SK-N-SH (cell line): ENCODE measurements at regions not wholly inside any gene's neighbourhood (a gene's known extent, or its start where the extent isn't known, plus 50 kb on each side); places are given as distances from the start of the nearest gene placed in this dataset.

ENCODE experiments used
- CTCF ChIP-seq: fragments of 200-600 bp; sonication (generic); IDR thresholded peaks from 2 replicates; pipeline ENCODE4 v1.6.1; 2017; ENCODE audit warnings: antibody characterized with exemption, mild to moderate bottlenecking, moderate library complexity
- SMC3 ChIP-seq: IDR thresholded peaks from 2 replicates; pipeline ENCODE4 v1.6.1; 2012; ENCODE audit warnings: low read depth, low read length, improper control_type of control experiment
- TF ChIP-seq, protein P1 (sequence below): IDR thresholded peaks from 2 replicates; pipeline ENCODE4 v1.6.1; 2012; ENCODE audit warnings: mild to moderate bottlenecking, low read depth, low read length, moderate library complexity

- TF ChIP-seq, protein P1, sequence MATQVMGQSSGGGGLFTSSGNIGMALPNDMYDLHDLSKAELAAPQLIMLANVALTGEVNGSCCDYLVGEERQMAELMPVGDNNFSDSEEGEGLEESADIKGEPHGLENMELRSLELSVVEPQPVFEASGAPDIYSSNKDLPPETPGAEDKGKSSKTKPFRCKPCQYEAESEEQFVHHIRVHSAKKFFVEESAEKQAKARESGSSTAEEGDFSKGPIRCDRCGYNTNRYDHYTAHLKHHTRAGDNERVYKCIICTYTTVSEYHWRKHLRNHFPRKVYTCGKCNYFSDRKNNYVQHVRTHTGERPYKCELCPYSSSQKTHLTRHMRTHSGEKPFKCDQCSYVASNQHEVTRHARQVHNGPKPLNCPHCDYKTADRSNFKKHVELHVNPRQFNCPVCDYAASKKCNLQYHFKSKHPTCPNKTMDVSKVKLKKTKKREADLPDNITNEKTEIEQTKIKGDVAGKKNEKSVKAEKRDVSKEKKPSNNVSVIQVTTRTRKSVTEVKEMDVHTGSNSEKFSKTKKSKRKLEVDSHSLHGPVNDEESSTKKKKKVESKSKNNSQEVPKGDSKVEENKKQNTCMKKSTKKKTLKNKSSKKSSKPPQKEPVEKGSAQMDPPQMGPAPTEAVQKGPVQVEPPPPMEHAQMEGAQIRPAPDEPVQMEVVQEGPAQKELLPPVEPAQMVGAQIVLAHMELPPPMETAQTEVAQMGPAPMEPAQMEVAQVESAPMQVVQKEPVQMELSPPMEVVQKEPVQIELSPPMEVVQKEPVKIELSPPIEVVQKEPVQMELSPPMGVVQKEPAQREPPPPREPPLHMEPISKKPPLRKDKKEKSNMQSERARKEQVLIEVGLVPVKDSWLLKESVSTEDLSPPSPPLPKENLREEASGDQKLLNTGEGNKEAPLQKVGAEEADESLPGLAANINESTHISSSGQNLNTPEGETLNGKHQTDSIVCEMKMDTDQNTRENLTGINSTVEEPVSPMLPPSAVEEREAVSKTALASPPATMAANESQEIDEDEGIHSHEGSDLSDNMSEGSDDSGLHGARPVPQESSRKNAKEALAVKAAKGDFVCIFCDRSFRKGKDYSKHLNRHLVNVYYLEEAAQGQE: no peak
- TF ChIP-seq SMC3 (no peak), CTCF (no peak)
These were observed 296.7 kb downstream of the TFAP2C start for GRCh38 chr20:56925831-56926170.
